Thyroid gland (tissue), 4 donors: ENCODE measurements at regions not wholly inside any gene's neighbourhood (a gene's known extent, or its start where the extent isn't known, plus 50 kb on each side); places are given as distances from the start of the nearest gene placed in this dataset.

Experiments
- POLR2A ChIP-seq, 2 donors: fragments of 450-650 bp; IDR thresholded peaks; one replicate each; pipeline ENCODE4 v1.6.1; 2017; ENCODE audit warnings: antibody characterized with exemption in 2 of 2, mild to moderate bottlenecking in 2 of 2, moderate library complexity in 1 of 2
- TF ChIP-seq, protein P1 (sequence below), 6 experiments: fragments of 200-600 bp in 3 of 6; fragments of 450-650 bp in 3 of 6; sonication (generic) in 3 of 6; IDR thresholded peaks; one replicate each; pipeline ENCODE4 v1.5.1; 2016 to 2019; ENCODE audit warnings: antibody characterized with exemption in 6 of 6, mild to moderate bottlenecking in 2 of 6, inconsistent platforms in 1 of 6, moderate library complexity in 1 of 6

DNA sequence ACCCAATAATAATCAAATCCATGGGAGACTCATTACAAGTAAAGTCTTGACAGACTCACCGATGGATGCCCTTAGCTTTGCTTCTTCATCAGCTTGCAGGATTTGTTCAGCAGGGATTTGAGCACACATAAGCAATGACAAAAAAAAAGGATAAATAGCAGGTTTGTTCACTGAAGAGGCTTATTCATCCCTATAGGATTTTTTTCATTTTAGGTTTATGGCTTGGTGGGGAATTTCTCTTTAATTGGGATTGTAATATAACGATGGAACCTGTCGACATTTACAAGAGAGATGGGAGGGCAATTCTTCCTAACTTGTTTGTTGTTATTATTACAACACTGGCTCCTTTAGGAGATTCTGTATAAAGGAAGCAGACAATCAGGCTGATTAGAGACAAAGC, 649.1 kb upstream of the PLXNA2 start:
- TF ChIP-seq, protein P1, sequence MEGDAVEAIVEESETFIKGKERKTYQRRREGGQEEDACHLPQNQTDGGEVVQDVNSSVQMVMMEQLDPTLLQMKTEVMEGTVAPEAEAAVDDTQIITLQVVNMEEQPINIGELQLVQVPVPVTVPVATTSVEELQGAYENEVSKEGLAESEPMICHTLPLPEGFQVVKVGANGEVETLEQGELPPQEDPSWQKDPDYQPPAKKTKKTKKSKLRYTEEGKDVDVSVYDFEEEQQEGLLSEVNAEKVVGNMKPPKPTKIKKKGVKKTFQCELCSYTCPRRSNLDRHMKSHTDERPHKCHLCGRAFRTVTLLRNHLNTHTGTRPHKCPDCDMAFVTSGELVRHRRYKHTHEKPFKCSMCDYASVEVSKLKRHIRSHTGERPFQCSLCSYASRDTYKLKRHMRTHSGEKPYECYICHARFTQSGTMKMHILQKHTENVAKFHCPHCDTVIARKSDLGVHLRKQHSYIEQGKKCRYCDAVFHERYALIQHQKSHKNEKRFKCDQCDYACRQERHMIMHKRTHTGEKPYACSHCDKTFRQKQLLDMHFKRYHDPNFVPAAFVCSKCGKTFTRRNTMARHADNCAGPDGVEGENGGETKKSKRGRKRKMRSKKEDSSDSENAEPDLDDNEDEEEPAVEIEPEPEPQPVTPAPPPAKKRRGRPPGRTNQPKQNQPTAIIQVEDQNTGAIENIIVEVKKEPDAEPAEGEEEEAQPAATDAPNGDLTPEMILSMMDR (IDR thresholded peaks at IDR 0.05) = no peak
- TF ChIP-seq POLR2A (IDR thresholded peaks at IDR 0.05) = no peak
